Liver (tissue), 8 donors: ENCODE measurements at regions not wholly inside any gene's neighbourhood (a gene's known extent, or its start where the extent isn't known, plus 50 kb on each side); places are given as distances from the start of the nearest gene placed in this dataset.

Experiments used
- DNase-seq: peaks from one replicate; pipeline ENCODE4 v3.0.0-alpha.2; 2017; ENCODE audit warnings: low spot score
- H3K27ac ChIP-seq, 2 donors: one replicate each; pipeline ENCODE4 v1.7.0; 2013; ENCODE audit warnings: inconsistent platforms in 2 of 2, low read length in 2 of 2, control low read depth in 1 of 2, low read depth in 1 of 2, mild to moderate bottlenecking in 1 of 2
- H3K27me3 ChIP-seq, 4 donors: one replicate each; pipeline versions ENCODE4 v1.6.1 to v1.7.0; 2013; ENCODE audit warnings: low read length in 3 of 4, inconsistent platforms in 1 of 4, mild to moderate bottlenecking in 1 of 4, moderate library complexity in 1 of 4; ENCODE audit not compliant: control insufficient read depth in 4 of 4, insufficient read depth in 4 of 4
- H3K36me3 ChIP-seq, 4 donors: one replicate each; pipeline versions ENCODE4 v1.6.1 to v1.7.0; 2013; ENCODE audit warnings: low read length in 3 of 4, mild to moderate bottlenecking in 3 of 4, low read depth in 1 of 4, moderate library complexity in 1 of 4; ENCODE audit not compliant: control insufficient read depth in 4 of 4, insufficient read depth in 3 of 4
- H3K4me1 ChIP-seq, 4 donors: one replicate each; pipeline versions ENCODE4 v1.6.1 to v1.7.0; 2013; ENCODE audit warnings: low read length in 3 of 4, mild to moderate bottlenecking in 3 of 4, moderate library complexity in 1 of 4; ENCODE audit not compliant: control insufficient read depth in 4 of 4, insufficient read depth in 4 of 4
- H3K4me3 ChIP-seq, 3 donors: one replicate each; pipeline versions ENCODE4 v1.6.1 to v1.7.0; 2013; ENCODE audit warnings: low read length in 3 of 3, control low read depth in 1 of 3, low read depth in 1 of 3, mild to moderate bottlenecking in 1 of 3
- H3K9ac ChIP-seq, 2 donors: one replicate each; pipeline ENCODE4 v1.7.0; 2013; ENCODE audit warnings: low read length in 2 of 2, mild to moderate bottlenecking in 2 of 2, moderate library complexity in 2 of 2, control low read depth in 1 of 2, low read depth in 1 of 2
- H3K9me3 ChIP-seq, 4 donors: one replicate each; pipeline versions ENCODE4 v1.6.1 to v1.7.0; 2013; ENCODE audit warnings: low read length in 3 of 4; ENCODE audit not compliant: control insufficient read depth in 4 of 4
- ATF3 ChIP-seq: IDR thresholded peaks from 2 replicates; pipeline ENCODE4 v1.6.1; 2016; ENCODE audit warnings: antibody characterized with exemption
- CTCF ChIP-seq: fragments of 150-350 bp; IDR thresholded peaks from 2 replicates; pipeline ENCODE4 v1.5.1; 2017; ENCODE audit warnings: improper control_type of control experiment, low read depth, low read length; ENCODE audit not compliant: missing input control
- EGR1 ChIP-seq, 2 donors: IDR thresholded peaks; 2 replicates each; pipeline ENCODE4 v1.6.1; 2016 to 2018; ENCODE audit warnings: antibody characterized with exemption in 2 of 2, low read depth in 2 of 2
- FOXA1 ChIP-seq: IDR thresholded peaks from 2 replicates; pipeline ENCODE4 v1.6.1; 2016; ENCODE audit warnings: antibody characterized with exemption
- FOXA2 ChIP-seq: IDR thresholded peaks from 2 replicates; pipeline ENCODE4 v1.6.1; 2016; ENCODE audit warnings: antibody characterized with exemption
- GABPA ChIP-seq, 2 donors: IDR thresholded peaks in 1 of 2; conservative IDR thresholded peaks in 1 of 2; 2 replicates each; pipeline ENCODE4 v1.6.1; 2016; ENCODE audit warnings: antibody characterized with exemption in 2 of 2, mild to moderate bottlenecking in 1 of 2, moderate library complexity in 1 of 2
- HNF4A ChIP-seq, 2 donors: conservative IDR thresholded peaks; 2 replicates each; pipeline ENCODE4 v1.6.1; 2016; ENCODE audit warnings: antibody characterized with exemption in 2 of 2, mild to moderate bottlenecking in 2 of 2
- HNF4G ChIP-seq: IDR thresholded peaks from 2 replicates; pipeline ENCODE4 v1.6.1; 2016; ENCODE audit warnings: antibody characterized with exemption
- JUND ChIP-seq, 2 donors: IDR thresholded peaks; 2 replicates each; pipeline ENCODE4 v1.6.1; 2016; ENCODE audit warnings: antibody characterized with exemption in 2 of 2
- MAX ChIP-seq: IDR thresholded peaks from 2 replicates; pipeline ENCODE4 v1.6.1; 2016; ENCODE audit warnings: antibody characterized with exemption
- NR2F2 ChIP-seq: IDR thresholded peaks from 2 replicates; pipeline ENCODE4 v1.6.1; 2016; ENCODE audit warnings: antibody characterized with exemption
- RAD21 ChIP-seq, 2 donors: IDR thresholded peaks; 2 replicates each; pipeline ENCODE4 v1.6.1; 2016; ENCODE audit warnings: antibody characterized with exemption in 2 of 2, mild to moderate bottlenecking in 2 of 2
- REST ChIP-seq: IDR thresholded peaks from 2 replicates; pipeline ENCODE4 v1.6.1; 2016; ENCODE audit warnings: antibody characterized with exemption, mild to moderate bottlenecking
- RXRA ChIP-seq, 2 donors: IDR thresholded peaks; 2 replicates each; pipeline ENCODE4 v1.6.1; 2017 to 2018; ENCODE audit warnings: antibody characterized with exemption in 2 of 2, mild to moderate bottlenecking in 1 of 2
- SP1 ChIP-seq: IDR thresholded peaks from 2 replicates; pipeline ENCODE4 v1.6.1; 2018; ENCODE audit warnings: antibody characterized with exemption, mild to moderate bottlenecking
- TAF1 ChIP-seq: conservative IDR thresholded peaks from 2 replicates; pipeline ENCODE4 v1.6.1; 2016; ENCODE audit warnings: antibody characterized with exemption, mild to moderate bottlenecking
- YY1 ChIP-seq: IDR thresholded peaks from 2 replicates; pipeline ENCODE4 v1.6.1; 2016; ENCODE audit warnings: antibody characterized with exemption, mild to moderate bottlenecking
- ZBTB33 ChIP-seq: IDR thresholded peaks from 2 replicates; pipeline ENCODE4 v1.6.1; 2016; ENCODE audit warnings: antibody characterized with exemption
- WGBS: extraction: QIAGEN DNeasy Blood & Tissue Kit; methylation state at CpG from one replicate; pipeline ENCODE4 v1.1.7; 2013; 5-methylcytosine and 5-hydroxymethylcytosine counted together
- donor health status: healthy.
- donor health status: healthy.
- donor health status: healthy.
- donor health status: healthy.
- donor health status: healthy.

GRCh38 chr10:84811113-84811512, 482.7 kb downstream of the CCSER2 start:
- Histone ChIP-seq H3K4me1 (no peaks in the 10 kb centered on the region), H3K9me3 (no peaks in the 10 kb centered on the region), H3K27me3 (no peaks in the 10 kb centered on the region), H3K27ac (no peak overlapping the region), H3K4me3 (no peak overlapping the region), H3K9ac (no peak overlapping the region), H3K36me3 (no peaks in the 10 kb centered on the region)
- WGBS: 73% methylated on average over 5 of the region's 5 CpGs
- TF ChIP-seq RAD21 (IDR thresholded peaks at IDR 0.05) (no peak), ZBTB33 (no peak), TAF1 (no peak), SP1 (no peak), NR2F2 (no peak), CTCF (no peak), HNF4G (no peak), YY1 (no peak), GABPA (IDR thresholded peaks at IDR 0.05 in 1 of 2, conservative IDR thresholded peaks at IDR 0.05 in 1 of 2) (no peak), ATF3 (no peak), FOXA2 (no peak), REST (no peak), RXRA (IDR thresholded peaks at IDR 0.05) (no peak), HNF4A (conservative IDR thresholded peaks at IDR 0.05) (no peak), MAX (no peak), EGR1 (IDR thresholded peaks at IDR 0.05; ENCODE audit: low read depth in 2 of 2) (no peak), FOXA1 (no peak), JUND (IDR thresholded peaks at IDR 0.05) (no peak)
- no peak for DNase-seq

- no peaks in the 10 kb centered on the region for H3K36me3 ChIP-seq
- H3K27ac ChIP-seq: no peak overlapping the region
- no peaks in the 10 kb centered on the region for H3K4me1 ChIP-seq
- TF ChIP-seq NR2F2 (no peak), GABPA (IDR thresholded peaks at IDR 0.05 in 1 of 2, conservative IDR thresholded peaks at IDR 0.05 in 1 of 2) (no peak), FOXA1 (no peak), HNF4G (no peak)
- 91% methylated on average over 3 of the region's 3 CpGs for WGBS
- no peak overlapping the region for H3K9ac ChIP-seq
- no peaks in the 10 kb centered on the region for H3K27me3 ChIP-seq
- no peaks in the 10 kb centered on the region for H3K9me3 ChIP-seq
- DNase-seq: no peak
- no peak overlapping the region for H3K4me3 ChIP-seq
These were observed 490.6 kb downstream of the CCSER2 start for GRCh38 chr10:84818961-84819360.
